ENCODE measurements at regions not wholly inside any gene's neighbourhood (a gene's known extent, or its start where the extent isn't known, plus 50 kb on each side); places are given as distances from the start of the nearest gene placed in this dataset.
"Not testable (repeated sequence)": the region's sequence is repeated elsewhere in the genome, so short reads cannot be mapped to it uniquely, and the experiment has no call there.

DNA sequence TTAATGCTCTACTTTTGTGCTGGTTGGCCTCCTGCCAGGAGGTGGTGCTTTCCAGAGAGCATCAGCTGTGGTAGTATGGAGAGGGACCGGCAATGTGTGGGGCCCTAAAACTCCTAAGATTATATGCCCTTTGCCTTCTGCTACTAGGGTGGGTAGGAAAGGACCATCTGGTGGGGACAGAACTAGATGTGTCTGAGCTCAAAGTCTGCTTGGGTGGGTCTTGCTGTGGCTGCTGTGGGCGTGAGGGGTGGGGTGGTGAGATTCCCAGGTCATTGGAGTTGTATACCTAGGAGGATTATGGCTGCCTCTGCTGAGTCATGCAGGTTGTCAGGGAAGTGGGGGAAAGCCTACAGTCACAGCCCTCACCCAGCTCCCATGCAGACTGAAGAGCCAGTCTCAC, 198.4 kb downstream of the SPANXN3 start:
- H3K4ac ChIP-seq (ENCODE audit: low read depth, low read length); DNase-seq; H2AFZ ChIP-seq (replicated peaks; ENCODE audit: low read length, poor library complexity); H2BK15ac ChIP-seq (ENCODE audit: low read depth, low read length); H2BK120ac ChIP-seq (ENCODE audit: low read depth, low read length); H3K14ac ChIP-seq (replicated peaks; ENCODE audit: low read depth, low read length); H3K9me3 ChIP-seq (ENCODE audit: control insufficient read depth, insufficient read depth, low read length); H3K79me1 ChIP-seq (ENCODE audit: low read depth in 1 of 2, low read length in 2 of 2); H3K9ac ChIP-seq (ENCODE audit: low read depth, low read length); POLR2A ChIA-PET (ENCODE audit: unreplicated experiment); intact Hi-C loops (cut with micrococcal nuclease); H3K56ac ChIP-seq (ENCODE audit: extremely low read depth, insufficient read depth, low read length); H4K5ac ChIP-seq (ENCODE audit: low read depth, low read length); H3K18ac ChIP-seq (ENCODE audit: low read depth, low read length); H4K8ac ChIP-seq (ENCODE audit: low read depth in 2 of 2, low read length in 2 of 2); H2AK5ac ChIP-seq (ENCODE audit: low read depth, low read length); H3K4me2 ChIP-seq (ENCODE audit: low read depth, low read length); CTCF ChIA-PET; H3K9me1 ChIP-seq (ENCODE audit: insufficient read depth, low read length); H3K36me3 ChIP-seq (ENCODE audit: control insufficient read depth, insufficient read depth, low read length); H3K23ac ChIP-seq (ENCODE audit: low read depth, low read length); H2BK5ac ChIP-seq (ENCODE audit: low read depth, low read length, poor library complexity, severe bottlenecking); ATAC-seq (ENCODE audit: low read depth); H2AK9ac ChIP-seq (replicated peaks; ENCODE audit: low read depth, low read length, poor library complexity); H4K91ac ChIP-seq (ENCODE audit: insufficient read depth, low read depth, low read length); BruUV-seq (replicated peaks); H4K20me1 ChIP-seq (ENCODE audit: insufficient read depth, low read length); H3K4me1 ChIP-seq (ENCODE audit: control insufficient read depth, insufficient read depth, low read length); H3K27me3 ChIP-seq (ENCODE audit: control insufficient read depth, insufficient read depth, low read length); dilution Hi-C loops (cut with HindIII; ENCODE audit: low sequenced_read_pairs, unreplicated experiment); H3K4me3 ChIP-seq (ENCODE audit: insufficient read depth, low read depth, low read length); in situ Hi-C loops (cut with MboI; ENCODE audit: low sequenced_read_pairs); H2BK20ac ChIP-seq (ENCODE audit: low read depth, low read length); H3K27ac ChIP-seq (ENCODE audit: insufficient read depth, low read length): not testable (repeated sequence)
- no CpG with 5 or more reads among the region's 2 CpGs for WGBS, 2 experiments (ENCODE audit: extremely low coverage in 2 of 2, insufficient read length in 1 of 2)

Measured in IMR-90 (cell line).